ENCODE measurements at regions not wholly inside any gene's neighbourhood (a gene's known extent, or its start where the extent isn't known, plus 50 kb on each side); places are given as distances from the start of the nearest gene placed in this dataset.

DNA sequence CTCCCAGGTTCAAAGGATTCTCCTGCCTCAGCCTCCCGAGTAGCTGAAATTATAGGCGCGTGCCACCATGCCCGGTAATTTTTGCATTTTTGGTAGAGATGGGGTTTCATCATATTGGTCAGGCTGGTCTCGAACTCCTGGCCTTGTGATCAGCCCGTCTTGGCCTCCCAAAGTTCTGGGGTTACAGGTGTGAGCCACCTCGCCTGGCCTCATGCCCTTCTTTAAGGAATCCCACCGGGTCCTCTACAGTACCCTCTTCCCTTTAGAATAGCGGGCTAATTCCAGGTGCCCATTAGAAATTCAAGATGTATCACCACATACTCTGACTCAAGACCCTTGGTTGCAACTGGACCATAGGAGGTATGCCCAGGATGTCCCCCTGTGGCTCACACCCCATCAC is 74.2 kb upstream of the ZNF536 start:
- no peak for TF ChIP-seq MAFK (IDR thresholded peaks at IDR 0.05; ENCODE audit: low read depth, low read length)
- no peak for TF ChIP-seq CBX5 (IDR thresholded peaks at IDR 0.05; ENCODE audit: low read depth, low read length)
- TF ChIP-seq POLR2A (IDR thresholded peaks at IDR 0.05; ENCODE audit: control extremely low read depth in 1 of 2, low read depth in 2 of 2, low read length in 2 of 2): no peak
- no peak for TF ChIP-seq CTCF (IDR thresholded peaks at IDR 0.05; ENCODE audit: control extremely low read depth in 1 of 3, insufficient read depth in 1 of 3, low read depth in 1 of 3, low read length in 3 of 3)
- no peak for TF ChIP-seq ZNF274 (IDR thresholded peaks at IDR 0.05; ENCODE audit: borderline replicate concordance, extremely low read depth, low read length)
- no peak for TF ChIP-seq E2F6 (IDR thresholded peaks at IDR 0.05)
- TF ChIP-seq SRF (IDR thresholded peaks at IDR 0.05; ENCODE audit: low read depth, low read length): no peak
- no peak for TF ChIP-seq TAF1 (IDR thresholded peaks at IDR 0.05; ENCODE audit: low read depth, low read length)
- TF ChIP-seq CEBPB (IDR thresholded peaks at IDR 0.05; ENCODE audit: low read depth, low read length): no peak
- TF ChIP-seq CREB1 (IDR thresholded peaks at IDR 0.05): no peak

Measured in H1 (cell line).